ENCODE measurements at regions not wholly inside any gene's neighbourhood (a gene's known extent, or its start where the extent isn't known, plus 50 kb on each side); places are given as distances from the start of the nearest gene placed in this dataset.

GRCh38 chr1:82321794-82322193, 521.1 kb downstream of the ADGRL2 start:
- no peak overlapping the region for H3K4me3 ChIP-seq (ENCODE audit: low read depth, low read length)
- no peak for TF ChIP-seq CTCF (IDR thresholded peaks at IDR 0.05; ENCODE audit: insufficient read depth, low read length)
- DNase-seq (ENCODE audit: low read depth): peak; percentile 20

GRCh38 chr1:82319546-82319945, 518.8 kb downstream of the ADGRL2 start:
- no peak for TF ChIP-seq CTCF (IDR thresholded peaks at IDR 0.05; ENCODE audit: insufficient read depth, low read length)
- DNase-seq (ENCODE audit: low read depth): peak; percentile 46
- no peak overlapping the region for H3K4me3 ChIP-seq (ENCODE audit: low read depth, low read length)

GRCh38 chr1:82318921-82319320, 518.2 kb downstream of the ADGRL2 start:
- no peak for TF ChIP-seq CTCF (IDR thresholded peaks at IDR 0.05; ENCODE audit: insufficient read depth, low read length)
- peak; percentile 8 for DNase-seq (ENCODE audit: low read depth)

GRCh38 chr1:82318265-82318664, 517.5 kb downstream of the ADGRL2 start:
- no peak for DNase-seq (ENCODE audit: low read depth)
- no peak overlapping the region for H3K4me3 ChIP-seq (ENCODE audit: low read depth, low read length)
- no peak for TF ChIP-seq CTCF (IDR thresholded peaks at IDR 0.05; ENCODE audit: insufficient read depth, low read length)

More at GRCh38 chr1:82318921-82319320, 518.2 kb downstream of the ADGRL2 start:
- H3K4me3 ChIP-seq (ENCODE audit: low read depth, low read length): no peak overlapping the region

- DNase-seq (ENCODE audit: low read depth): peak; percentile 10
- no peak for TF ChIP-seq CTCF (IDR thresholded peaks at IDR 0.05; ENCODE audit: insufficient read depth, low read length)
- no peak overlapping the region for H3K4me3 ChIP-seq (ENCODE audit: low read depth, low read length)
These were observed 516.9 kb downstream of the ADGRL2 start for GRCh38 chr1:82317671-82318070.

GRCh38 chr1:82299656-82300055, 498.9 kb downstream of the ADGRL2 start:
- no peak for TF ChIP-seq CTCF (IDR thresholded peaks at IDR 0.05; ENCODE audit: insufficient read depth, low read length)
- no peak overlapping the region for H3K4me3 ChIP-seq (ENCODE audit: low read depth, low read length)
- no peak for DNase-seq (ENCODE audit: low read depth)

- TF ChIP-seq CTCF (IDR thresholded peaks at IDR 0.05; ENCODE audit: insufficient read depth, low read length): no peak
- no peak overlapping the region for H3K4me3 ChIP-seq (ENCODE audit: low read depth, low read length)
- DNase-seq (ENCODE audit: low read depth): no peak
These were observed 498.3 kb downstream of the ADGRL2 start for GRCh38 chr1:82299056-82299455.
